GM12872 (cell line): ENCODE measurements at regions not wholly inside any gene's neighbourhood (a gene's known extent, or its start where the extent isn't known, plus 50 kb on each side); places are given as distances from the start of the nearest gene placed in this dataset.

Experiments
- CTCF ChIP-seq: IDR thresholded peaks from 3 replicates; pipeline ENCODE4 v1.5.1; 2011; ENCODE audit warnings: low read depth, mild to moderate bottlenecking, low read length, moderate library complexity; ENCODE audit not compliant: insufficient read depth

GRCh38 chr5:74243634-74244033, 396.9 kb downstream of the ENC1 start:
- TF ChIP-seq CTCF, result no peak

- TF ChIP-seq CTCF, result no peak
These were observed 398.0 kb downstream of the ENC1 start for GRCh38 chr5:74242516-74242915.

GRCh38 chr5:74241751-74242140, 398.8 kb downstream of the ENC1 start:
- TF ChIP-seq CTCF, result no peak

- TF ChIP-seq CTCF, result no peak
These were observed 399.5 kb downstream of the ENC1 start for GRCh38 chr5:74240783-74241750.

- no peak for TF ChIP-seq CTCF
These were observed 401.3 kb downstream of the ENC1 start for GRCh38 chr5:74239261-74239660.

- no peak for TF ChIP-seq CTCF
These were observed 402.9 kb downstream of the ENC1 start for GRCh38 chr5:74237571-74238145.

GRCh38 chr5:74235552-74235951, 405.0 kb downstream of the ENC1 start:
- TF ChIP-seq CTCF, result no peak
